ENCODE measurements at regions not wholly inside any gene's neighbourhood (a gene's known extent, or its start where the extent isn't known, plus 50 kb on each side); places are given as distances from the start of the nearest gene placed in this dataset.

DNA sequence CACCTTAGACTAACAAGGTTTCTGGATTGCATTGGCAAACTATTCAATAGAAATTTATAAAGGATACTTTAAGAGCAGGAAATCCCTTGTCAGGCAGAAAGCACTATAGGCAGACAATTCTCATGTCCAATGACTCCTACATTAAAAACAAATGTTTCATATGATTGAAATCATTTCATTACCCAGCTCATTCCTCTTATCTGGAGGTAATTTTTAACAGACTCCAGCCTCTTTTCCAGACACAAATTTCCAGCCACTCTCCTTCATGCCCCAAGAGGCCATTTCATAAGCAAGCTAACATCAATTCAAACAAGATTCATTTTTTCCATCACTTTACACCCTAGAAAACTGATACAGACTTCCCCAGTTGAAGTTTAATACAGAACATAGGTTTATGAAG lies 495.1 kb upstream of the FRG1 start:
- DNase-seq (ENCODE audit: low read depth) = no peak
- TF ChIP-seq, protein P1, sequence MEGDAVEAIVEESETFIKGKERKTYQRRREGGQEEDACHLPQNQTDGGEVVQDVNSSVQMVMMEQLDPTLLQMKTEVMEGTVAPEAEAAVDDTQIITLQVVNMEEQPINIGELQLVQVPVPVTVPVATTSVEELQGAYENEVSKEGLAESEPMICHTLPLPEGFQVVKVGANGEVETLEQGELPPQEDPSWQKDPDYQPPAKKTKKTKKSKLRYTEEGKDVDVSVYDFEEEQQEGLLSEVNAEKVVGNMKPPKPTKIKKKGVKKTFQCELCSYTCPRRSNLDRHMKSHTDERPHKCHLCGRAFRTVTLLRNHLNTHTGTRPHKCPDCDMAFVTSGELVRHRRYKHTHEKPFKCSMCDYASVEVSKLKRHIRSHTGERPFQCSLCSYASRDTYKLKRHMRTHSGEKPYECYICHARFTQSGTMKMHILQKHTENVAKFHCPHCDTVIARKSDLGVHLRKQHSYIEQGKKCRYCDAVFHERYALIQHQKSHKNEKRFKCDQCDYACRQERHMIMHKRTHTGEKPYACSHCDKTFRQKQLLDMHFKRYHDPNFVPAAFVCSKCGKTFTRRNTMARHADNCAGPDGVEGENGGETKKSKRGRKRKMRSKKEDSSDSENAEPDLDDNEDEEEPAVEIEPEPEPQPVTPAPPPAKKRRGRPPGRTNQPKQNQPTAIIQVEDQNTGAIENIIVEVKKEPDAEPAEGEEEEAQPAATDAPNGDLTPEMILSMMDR (IDR thresholded peaks at IDR 0.05; ENCODE audit: insufficient read depth, low read depth, low read length) = no peak
- no peak overlapping the region for H3K4me3 ChIP-seq (ENCODE audit: low read depth, low read length)

DNA sequence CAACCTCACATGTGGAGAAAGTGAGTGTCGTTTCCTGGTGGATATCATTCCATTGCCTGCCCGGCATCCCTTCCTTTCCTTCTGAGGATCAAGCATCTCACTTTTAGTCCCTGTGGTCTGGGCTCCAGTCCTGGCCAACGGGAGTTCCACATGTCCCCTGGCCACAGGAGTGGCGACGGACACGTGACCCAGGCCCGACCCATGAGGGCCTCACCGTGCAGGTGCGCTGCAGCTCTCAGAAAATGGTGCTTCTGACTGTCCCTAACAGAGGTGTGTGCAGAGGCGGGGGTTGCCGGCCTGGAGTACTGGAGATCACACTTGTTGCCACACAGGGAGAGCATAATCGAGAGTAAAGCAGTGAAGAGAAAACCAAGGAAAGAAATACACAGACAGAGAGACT lies 476.9 kb upstream of the FRG1 start:
- no peak overlapping the region for H3K4me3 ChIP-seq (ENCODE audit: low read depth, low read length)
- TF ChIP-seq, protein P1 (IDR thresholded peaks at IDR 0.05; ENCODE audit: insufficient read depth, low read depth, low read length) = no peak
- DNase-seq (ENCODE audit: low read depth) = no peak

DNA sequence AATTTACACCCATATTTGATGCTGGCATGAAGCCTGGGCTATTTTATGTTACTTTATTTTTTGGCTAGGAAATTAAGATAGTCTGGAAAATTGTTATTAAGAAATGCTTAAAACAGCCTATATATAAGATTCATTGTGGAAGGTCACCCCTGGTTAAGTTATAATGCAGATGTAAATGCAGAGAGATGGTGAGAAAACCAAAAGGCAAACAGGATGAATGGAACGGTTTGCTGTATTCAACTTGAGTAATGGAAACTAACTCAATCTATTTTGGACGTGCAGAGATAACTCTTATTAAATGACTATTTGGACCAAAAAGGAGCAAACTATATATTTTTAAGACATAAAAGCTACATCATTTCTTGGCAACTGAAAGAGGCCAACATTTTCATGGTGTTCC lies 446.3 kb upstream of the FRG1 start:
- TF ChIP-seq, protein P1 (IDR thresholded peaks at IDR 0.05; ENCODE audit: insufficient read depth, low read depth, low read length) = no peak
- DNase-seq (ENCODE audit: low read depth) = no peak
- H3K4me3 ChIP-seq (ENCODE audit: low read depth, low read length) = no peak overlapping the region

DNA sequence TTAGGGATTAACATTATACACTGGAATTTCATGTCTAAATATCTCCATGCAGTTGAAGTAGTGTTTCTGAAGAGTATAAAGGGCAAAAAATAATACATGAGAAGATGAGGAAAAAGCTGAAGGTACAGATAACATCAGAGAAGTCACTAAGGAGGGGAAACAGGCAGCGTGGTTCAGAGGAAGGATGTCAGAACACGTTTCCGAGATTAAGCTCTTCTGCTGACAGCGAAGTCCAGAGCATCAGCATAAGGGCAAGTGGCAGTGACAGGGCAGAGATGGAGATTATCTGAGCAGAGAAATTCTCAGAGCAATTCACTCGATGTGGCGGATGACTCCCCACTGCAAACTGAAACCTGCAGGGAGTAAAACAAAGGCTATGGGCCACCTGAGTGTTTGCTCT lies 443.2 kb upstream of the FRG1 start:
- TF ChIP-seq, protein P1 (IDR thresholded peaks at IDR 0.05; ENCODE audit: insufficient read depth, low read depth, low read length) = no peak
- no peak overlapping the region for H3K4me3 ChIP-seq (ENCODE audit: low read depth, low read length)
- no peak for DNase-seq (ENCODE audit: low read depth)

DNA sequence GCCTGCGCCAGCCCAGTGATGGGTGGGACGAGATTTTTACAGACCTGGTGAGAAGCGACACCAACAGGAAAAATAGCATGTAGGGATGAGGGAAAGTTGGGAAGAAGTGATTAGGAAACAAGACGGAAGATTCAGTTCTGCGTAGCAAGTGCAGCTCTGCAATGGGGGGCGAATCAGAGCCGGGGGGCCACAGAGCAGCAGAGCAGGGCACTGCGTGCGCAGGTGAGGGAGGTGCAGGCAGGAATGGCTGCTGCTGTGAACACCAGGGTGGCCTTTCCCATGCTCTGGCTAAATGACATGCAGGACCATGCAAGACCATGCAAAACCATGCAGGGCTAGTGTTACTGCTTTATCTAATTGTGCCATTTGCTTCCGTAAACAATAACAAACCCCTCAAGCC lies 442.7 kb upstream of the FRG1 start:
- TF ChIP-seq, protein P1 (IDR thresholded peaks at IDR 0.05; ENCODE audit: insufficient read depth, low read depth, low read length) = no peak
- DNase-seq (ENCODE audit: low read depth) = no peak
- no peak overlapping the region for H3K4me3 ChIP-seq (ENCODE audit: low read depth, low read length)

DNA sequence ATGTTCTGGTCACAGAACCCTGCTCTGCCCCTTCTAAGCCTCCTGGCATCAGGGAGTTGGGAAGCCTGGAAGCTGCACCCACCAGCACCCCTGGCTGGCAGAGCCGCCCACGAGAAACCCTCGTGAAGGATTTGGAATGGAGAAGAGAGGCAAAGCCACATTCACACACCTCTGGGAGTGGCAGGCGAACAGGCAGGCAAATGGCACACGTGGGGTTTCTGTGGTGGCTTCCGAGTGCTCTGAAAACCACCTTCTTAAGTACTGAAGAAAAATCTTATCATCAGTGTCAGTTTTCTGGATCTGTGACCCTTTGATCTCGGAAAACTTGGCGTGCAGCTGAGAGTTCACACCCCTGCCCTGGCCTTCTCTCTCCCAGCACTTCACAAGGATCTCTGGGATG lies 442.2 kb upstream of the FRG1 start:
- no peak overlapping the region for H3K4me3 ChIP-seq (ENCODE audit: low read depth, low read length)
- TF ChIP-seq, protein P1 (IDR thresholded peaks at IDR 0.05; ENCODE audit: insufficient read depth, low read depth, low read length) = no peak
- DNase-seq (ENCODE audit: low read depth) = no peak

DNA sequence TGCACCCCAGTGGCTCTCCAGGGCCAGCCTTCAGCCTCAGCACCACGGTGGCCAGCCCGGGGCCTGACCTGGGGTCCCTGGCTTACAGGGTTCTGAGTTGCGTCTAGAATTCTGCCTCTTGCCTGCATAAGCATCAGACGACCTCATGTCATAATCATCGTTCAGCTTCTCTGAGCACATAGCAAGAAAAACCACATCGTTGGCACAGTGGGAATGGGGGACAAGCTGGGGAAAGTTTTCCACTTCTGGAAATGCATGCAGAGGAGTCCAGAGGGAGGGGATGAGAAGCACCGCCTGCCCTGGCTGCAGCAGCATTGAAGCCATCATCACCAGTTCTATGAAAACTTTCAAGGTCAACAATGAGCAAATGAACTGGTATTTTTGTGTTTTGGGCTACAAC lies 441.0 kb upstream of the FRG1 start:
- TF ChIP-seq, protein P1 (IDR thresholded peaks at IDR 0.05; ENCODE audit: insufficient read depth, low read depth, low read length) = no peak

More for the DNA sequence above, 441.0 kb upstream of the FRG1 start:
- no peak overlapping the region for H3K4me3 ChIP-seq (ENCODE audit: low read depth, low read length)
- no peak for DNase-seq (ENCODE audit: low read depth)
